ENCODE measurements at regions not wholly inside any gene's neighbourhood (a gene's known extent, or its start where the extent isn't known, plus 50 kb on each side); places are given as distances from the start of the nearest gene placed in this dataset.

DNA sequence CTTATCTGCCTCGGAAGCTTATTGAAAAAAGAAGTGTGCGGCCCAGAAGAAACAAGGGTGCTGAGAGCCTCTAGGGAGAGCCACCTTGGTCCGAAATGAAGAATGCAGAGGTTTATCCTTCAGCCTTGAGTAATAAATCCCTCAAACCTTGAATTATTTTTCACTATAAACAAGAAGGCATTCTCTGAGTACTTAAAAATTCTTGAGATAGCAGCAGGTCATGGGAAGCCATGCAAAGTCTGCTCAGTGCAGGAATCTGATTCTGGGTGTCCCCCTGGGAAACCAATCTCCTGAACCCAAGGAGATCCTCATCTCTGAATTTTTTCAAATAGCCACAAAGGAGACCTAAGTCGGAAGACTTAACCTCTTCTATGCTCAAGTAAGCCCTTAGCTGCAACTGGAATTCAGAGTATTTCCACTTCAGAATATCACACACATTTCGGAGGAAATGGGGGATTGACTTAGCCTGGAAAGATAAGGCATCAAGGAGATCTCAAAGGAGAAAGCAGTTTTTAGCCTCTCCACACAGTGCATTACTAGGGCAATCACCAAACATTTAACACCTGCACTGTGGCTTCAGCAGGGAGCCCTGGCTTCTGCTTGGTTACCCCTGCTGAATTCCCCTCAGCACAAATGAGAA is 365.0 kb downstream of the ETS1 start:
- TF ChIP-seq, protein P1, sequence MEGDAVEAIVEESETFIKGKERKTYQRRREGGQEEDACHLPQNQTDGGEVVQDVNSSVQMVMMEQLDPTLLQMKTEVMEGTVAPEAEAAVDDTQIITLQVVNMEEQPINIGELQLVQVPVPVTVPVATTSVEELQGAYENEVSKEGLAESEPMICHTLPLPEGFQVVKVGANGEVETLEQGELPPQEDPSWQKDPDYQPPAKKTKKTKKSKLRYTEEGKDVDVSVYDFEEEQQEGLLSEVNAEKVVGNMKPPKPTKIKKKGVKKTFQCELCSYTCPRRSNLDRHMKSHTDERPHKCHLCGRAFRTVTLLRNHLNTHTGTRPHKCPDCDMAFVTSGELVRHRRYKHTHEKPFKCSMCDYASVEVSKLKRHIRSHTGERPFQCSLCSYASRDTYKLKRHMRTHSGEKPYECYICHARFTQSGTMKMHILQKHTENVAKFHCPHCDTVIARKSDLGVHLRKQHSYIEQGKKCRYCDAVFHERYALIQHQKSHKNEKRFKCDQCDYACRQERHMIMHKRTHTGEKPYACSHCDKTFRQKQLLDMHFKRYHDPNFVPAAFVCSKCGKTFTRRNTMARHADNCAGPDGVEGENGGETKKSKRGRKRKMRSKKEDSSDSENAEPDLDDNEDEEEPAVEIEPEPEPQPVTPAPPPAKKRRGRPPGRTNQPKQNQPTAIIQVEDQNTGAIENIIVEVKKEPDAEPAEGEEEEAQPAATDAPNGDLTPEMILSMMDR (IDR thresholded peaks at IDR 0.05), result no peak
- TF ChIP-seq POLR2A (IDR thresholded peaks at IDR 0.05), result no peak

All from body of pancreas (tissue), 4 donors.